ENCODE measurements at regions not wholly inside any gene's neighbourhood (a gene's known extent, or its start where the extent isn't known, plus 50 kb on each side); places are given as distances from the start of the nearest gene placed in this dataset.

DNA sequence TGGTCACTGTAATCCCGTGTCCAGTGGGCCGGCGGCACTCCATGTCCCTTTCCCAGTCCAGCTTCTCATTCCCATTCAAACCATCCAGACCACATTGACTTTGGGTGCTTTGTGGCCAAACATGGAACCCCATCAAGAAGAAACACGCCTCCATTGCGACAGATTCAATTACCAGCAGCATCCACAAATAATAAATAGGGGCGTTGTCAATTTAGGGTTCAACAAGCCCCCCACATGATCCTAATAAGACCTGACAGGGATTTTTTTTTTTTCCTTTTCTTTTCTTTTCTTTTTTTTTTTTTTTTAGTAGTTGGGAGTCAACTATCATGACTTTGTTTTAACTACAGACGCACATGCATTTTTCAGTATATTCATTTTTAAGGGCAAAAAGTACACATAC is 149.4 kb downstream of the DICER1 start:
- TF ChIP-seq, protein P1, sequence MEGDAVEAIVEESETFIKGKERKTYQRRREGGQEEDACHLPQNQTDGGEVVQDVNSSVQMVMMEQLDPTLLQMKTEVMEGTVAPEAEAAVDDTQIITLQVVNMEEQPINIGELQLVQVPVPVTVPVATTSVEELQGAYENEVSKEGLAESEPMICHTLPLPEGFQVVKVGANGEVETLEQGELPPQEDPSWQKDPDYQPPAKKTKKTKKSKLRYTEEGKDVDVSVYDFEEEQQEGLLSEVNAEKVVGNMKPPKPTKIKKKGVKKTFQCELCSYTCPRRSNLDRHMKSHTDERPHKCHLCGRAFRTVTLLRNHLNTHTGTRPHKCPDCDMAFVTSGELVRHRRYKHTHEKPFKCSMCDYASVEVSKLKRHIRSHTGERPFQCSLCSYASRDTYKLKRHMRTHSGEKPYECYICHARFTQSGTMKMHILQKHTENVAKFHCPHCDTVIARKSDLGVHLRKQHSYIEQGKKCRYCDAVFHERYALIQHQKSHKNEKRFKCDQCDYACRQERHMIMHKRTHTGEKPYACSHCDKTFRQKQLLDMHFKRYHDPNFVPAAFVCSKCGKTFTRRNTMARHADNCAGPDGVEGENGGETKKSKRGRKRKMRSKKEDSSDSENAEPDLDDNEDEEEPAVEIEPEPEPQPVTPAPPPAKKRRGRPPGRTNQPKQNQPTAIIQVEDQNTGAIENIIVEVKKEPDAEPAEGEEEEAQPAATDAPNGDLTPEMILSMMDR (IDR thresholded peaks at IDR 0.05 in 4 of 5, conservative IDR thresholded peaks at IDR 0.05 in 1 of 5) = no peak
- no peak for TF ChIP-seq POLR2A (IDR thresholded peaks at IDR 0.05)

All from gastrocnemius medialis (tissue), 4 donors.